ENCODE measurements at regions not wholly inside any gene's neighbourhood (a gene's known extent, or its start where the extent isn't known, plus 50 kb on each side); places are given as distances from the start of the nearest gene placed in this dataset.

GRCh38 chr3:127089486-127090145 lies 103.3 kb upstream of the PRR23E start:
- DNase-seq (ENCODE audit: low spot score) = no peak

- no peak for DNase-seq (ENCODE audit: low spot score)
Measured at GRCh38 chr3:127090218-127091160, 102.4 kb upstream of the PRR23E start.

GRCh38 chr3:127091376-127091775 lies 101.6 kb upstream of the PRR23E start:
- DNase-seq (ENCODE audit: low spot score) = no peak

- no peak for DNase-seq (ENCODE audit: low spot score)
Measured at GRCh38 chr3:127092368-127092767, 100.6 kb upstream of the PRR23E start.

GRCh38 chr3:127092776-127093175 lies 100.2 kb upstream of the PRR23E start:
- no peak for DNase-seq (ENCODE audit: low spot score)

GRCh38 chr3:127093312-127093711 lies 99.6 kb upstream of the PRR23E start:
- DNase-seq (ENCODE audit: low spot score) = no peak

- DNase-seq (ENCODE audit: low spot score) = no peak
Measured at GRCh38 chr3:127095774-127096173, 97.2 kb upstream of the PRR23E start.

- no peak for DNase-seq (ENCODE audit: low spot score)
Measured at GRCh38 chr3:127096256-127097071, 96.5 kb upstream of the PRR23E start.

GRCh38 chr3:127097072-127097405 lies 95.9 kb upstream of the PRR23E start:
- no peak for DNase-seq (ENCODE audit: low spot score)

- no peak for DNase-seq (ENCODE audit: low spot score)
Measured at GRCh38 chr3:127097481-127097880, 95.5 kb upstream of the PRR23E start.

- DNase-seq (ENCODE audit: low spot score) = no peak
Measured at GRCh38 chr3:127099982-127100381, 92.9 kb upstream of the PRR23E start.

- DNase-seq (ENCODE audit: low spot score) = no peak
Measured at GRCh38 chr3:127100459-127101410, 92.2 kb upstream of the PRR23E start.

GRCh38 chr3:127101411-127102187 lies 91.3 kb upstream of the PRR23E start:
- DNase-seq (ENCODE audit: low spot score) = no peak

- no peak for DNase-seq (ENCODE audit: low spot score)
Measured at GRCh38 chr3:127102188-127102520, 90.8 kb upstream of the PRR23E start.

- no peak for DNase-seq (ENCODE audit: low spot score)
Measured at GRCh38 chr3:127102587-127102986, 90.3 kb upstream of the PRR23E start.

- no peak for DNase-seq (ENCODE audit: low spot score)
Measured at GRCh38 chr3:127103080-127103479, 89.9 kb upstream of the PRR23E start.

GRCh38 chr3:127104586-127104985 lies 88.3 kb upstream of the PRR23E start:
- DNase-seq (ENCODE audit: low spot score) = no peak

- DNase-seq (ENCODE audit: low spot score) = no peak
Measured at GRCh38 chr3:127105587-127105986, 87.3 kb upstream of the PRR23E start.

GRCh38 chr3:127106053-127106452 lies 86.9 kb upstream of the PRR23E start:
- DNase-seq (ENCODE audit: low spot score) = no peak

GRCh38 chr3:127106456-127106855 lies 86.5 kb upstream of the PRR23E start:
- DNase-seq (ENCODE audit: low spot score) = no peak

GRCh38 chr3:127107002-127107401 lies 85.9 kb upstream of the PRR23E start:
- DNase-seq (ENCODE audit: low spot score) = no peak
